Neural progenitor cell (in vitro differentiated cells): ENCODE measurements at regions not wholly inside any gene's neighbourhood (a gene's known extent, or its start where the extent isn't known, plus 50 kb on each side); places are given as distances from the start of the nearest gene placed in this dataset.

Experiments used
- DNase-seq: peaks from one replicate; pipeline ENCODE4 v3.0.0-alpha.2; 2016; ENCODE audit warnings: low spot score
- H2AFZ ChIP-seq: fragments of 200-600 bp; sonication (generic); replicated peaks from 2 replicates; pipeline ENCODE4 v1.6.1; 2016; ENCODE audit warnings: antibody characterized with exemption
- H3F3A ChIP-seq: fragments of 200-600 bp; sonication (generic); 2 replicates; pipeline ENCODE4 v1.6.1; 2016; ENCODE audit warnings: antibody characterized with exemption, low read depth
- H3K27ac ChIP-seq: fragments of 200-600 bp; sonication (generic); 2 replicates; pipeline ENCODE4 v1.5.1; 2016; ENCODE audit warnings: mild to moderate bottlenecking
- H3K27me3 ChIP-seq: fragments of 200-600 bp; sonication (generic); 2 replicates; pipeline ENCODE4 v1.6.1; 2016; ENCODE audit warnings: mild to moderate bottlenecking, moderate library complexity
- H3K36me3 ChIP-seq: fragments of 200-600 bp; sonication (generic); 2 replicates; pipeline ENCODE4 v1.5.1; 2016
- H3K4me1 ChIP-seq: fragments of 200-600 bp; sonication (generic); 2 replicates; pipeline ENCODE4 v1.6.1; 2016; ENCODE audit warnings: mixed run types
- H3K4me2 ChIP-seq: fragments of 200-600 bp; sonication (generic); 2 replicates; pipeline ENCODE4 v1.6.1; 2016
- H3K4me3 ChIP-seq: fragments of 200-600 bp; sonication (generic); 2 replicates; pipeline ENCODE4 v1.5.1; 2016
- H3K79me2 ChIP-seq: fragments of 200-600 bp; sonication (generic); 2 replicates; pipeline ENCODE4 v1.6.1; 2016; ENCODE audit warnings: low read depth
- H3K9ac ChIP-seq: fragments of 200-600 bp; sonication (generic); 2 replicates; pipeline ENCODE4 v1.6.1; 2016
- H3K9me3 ChIP-seq: fragments of 200-600 bp; sonication (generic); 2 replicates; pipeline ENCODE4 v1.5.1; 2016; ENCODE audit warnings: low read depth
- H4K20me1 ChIP-seq: fragments of 200-600 bp; sonication (generic); 2 replicates; pipeline ENCODE4 v1.6.1; 2016; ENCODE audit warnings: low read depth
- H3K27ac Mint-ChIP-seq: 3 replicates; pipeline ENCODE4 v1.8.0; 2021; ENCODE audit warnings: mixed read lengths
- H3K27me3 Mint-ChIP-seq: 2 replicates; pipeline ENCODE4 v1.8.0; 2022; ENCODE audit warnings: low read depth, mild to moderate bottlenecking, inconsistent platforms, moderate library complexity, mixed read lengths; ENCODE audit not compliant: insufficient read depth
- H3K36me3 Mint-ChIP-seq: 3 replicates; pipeline ENCODE4 v1.8.0; 2021; ENCODE audit warnings: mixed read lengths
- H3K4me1 Mint-ChIP-seq: 3 replicates; pipeline ENCODE4 v1.8.0; 2021; ENCODE audit warnings: mixed read lengths
- H3K4me3 Mint-ChIP-seq: 3 replicates; pipeline ENCODE4 v1.8.0; 2021; ENCODE audit warnings: mild to moderate bottlenecking, moderate library complexity, mixed read lengths
- H3K9me3 Mint-ChIP-seq: 3 replicates; pipeline ENCODE4 v1.8.0; 2020; ENCODE audit warnings: mixed read lengths
- CTCF ChIP-seq: fragments of 200-600 bp; sonication (generic); IDR thresholded peaks from 2 replicates; pipeline ENCODE4 v1.5.1; 2017; ENCODE audit warnings: antibody characterized with exemption, mild to moderate bottlenecking
- EZH2 ChIP-seq: fragments of 200-600 bp; sonication (generic); IDR thresholded peaks from 2 replicates; pipeline ENCODE4 v1.6.1; 2017; ENCODE audit warnings: antibody characterized with exemption, mild to moderate bottlenecking, moderate library complexity
- EZH2phosphoT487 ChIP-seq: fragments of 200-600 bp; sonication (generic); IDR thresholded peaks from 2 replicates; pipeline ENCODE4 v1.6.1; 2017; ENCODE audit warnings: antibody characterized with exemption

DNA sequence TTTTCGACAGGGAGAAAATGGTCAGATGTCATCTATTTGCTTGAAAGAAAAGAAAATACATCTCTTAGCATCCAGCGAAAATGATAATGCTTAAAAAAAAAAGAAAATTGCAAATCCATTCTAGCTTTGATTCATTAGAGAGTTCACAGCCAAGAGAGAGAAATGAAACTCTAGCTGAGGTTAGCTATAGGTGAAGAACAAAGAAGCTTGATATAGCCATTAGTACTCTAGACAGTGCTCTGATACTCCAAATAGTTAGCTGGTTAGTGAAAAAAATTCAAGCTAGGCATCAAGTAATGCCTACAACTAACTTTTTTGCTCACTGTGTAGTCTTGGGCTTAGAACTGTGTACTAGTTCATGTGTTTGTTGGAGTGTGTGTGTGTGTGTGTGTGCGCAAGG, 721.6 kb upstream of the SOX9 start:
- Histone ChIP-seq H3F3A (no peaks in the 10 kb centered on the region), H3K27ac (no peak overlapping the region), H3K4me1 (peaks cover 6% of the 10 kb centered on the region), H2AFZ (no peak overlapping the region), H3K4me2 (no peak overlapping the region), H3K4me3 (no peak overlapping the region), H3K36me3 (no peaks in the 10 kb centered on the region), H4K20me1 (no peaks in the 10 kb centered on the region), H3K9ac (no peak overlapping the region), H3K9me3 (no peaks in the 10 kb centered on the region), H3K79me2 (no peaks in the 10 kb centered on the region), H3K27me3 (no peaks in the 10 kb centered on the region)
- DNase-seq, result no peak
- TF ChIP-seq CTCF (no peak), EZH2phosphoT487 (no peak), EZH2 (no peak)
- Mint-ChIP-seq H3K4me3 (no peak overlapping the region), H3K27me3 (peaks cover 5% of the 10 kb centered on the region), H3K36me3 (no peaks in the 10 kb centered on the region), H3K27ac (no peak overlapping the region), H3K9me3 (peaks cover 2% of the 10 kb centered on the region), H3K4me1 (peaks cover 15% of the 10 kb centered on the region)

DNA sequence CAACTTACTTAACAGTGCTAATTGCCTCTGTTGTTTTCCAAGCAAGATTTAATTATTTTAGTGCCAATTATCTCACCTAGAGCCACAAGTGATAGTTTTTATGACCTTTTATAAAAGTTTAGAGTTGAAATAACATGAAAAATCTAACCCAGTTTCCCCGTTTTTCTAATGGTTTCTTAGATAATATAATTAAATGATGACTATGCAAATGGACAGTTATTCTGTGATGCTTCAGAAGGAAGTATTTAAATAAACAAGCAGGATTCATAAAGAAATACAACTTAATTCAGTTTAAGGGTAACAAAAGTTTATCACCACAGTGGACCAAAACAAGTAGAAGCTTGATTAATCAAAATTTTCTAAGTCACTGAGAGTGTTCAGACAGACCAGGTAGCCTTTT, 721.2 kb upstream of the SOX9 start:
- H3K27me3 ChIP-seq, result no peaks in the 10 kb centered on the region
- H3K27ac ChIP-seq, result no peak overlapping the region
- no peak overlapping the region for H3K4me3 ChIP-seq
- H3K27me3 Mint-ChIP-seq, result peaks cover 5% of the 10 kb centered on the region
- H4K20me1 ChIP-seq, result no peaks in the 10 kb centered on the region
- peaks cover 6% of the 10 kb centered on the region for H3K4me1 ChIP-seq
- no peak for DNase-seq
- H3K4me1 Mint-ChIP-seq, result peaks cover 15% of the 10 kb centered on the region
- H3K79me2 ChIP-seq, result no peaks in the 10 kb centered on the region
- peaks cover 2% of the 10 kb centered on the region for H3K9me3 Mint-ChIP-seq
- H2AFZ ChIP-seq, result no peak overlapping the region
- H3K4me3 Mint-ChIP-seq, result no peak overlapping the region
- H3F3A ChIP-seq, result no peaks in the 10 kb centered on the region
- H3K36me3 Mint-ChIP-seq, result no peaks in the 10 kb centered on the region
- no peak overlapping the region for H3K27ac Mint-ChIP-seq
- H3K9me3 ChIP-seq, result no peaks in the 10 kb centered on the region
- H3K9ac ChIP-seq, result no peak overlapping the region
- H3K36me3 ChIP-seq, result no peaks in the 10 kb centered on the region
- no peak for TF ChIP-seq CTCF
- no peak for TF ChIP-seq EZH2phosphoT487
- no peak for TF ChIP-seq EZH2
- H3K4me2 ChIP-seq, result no peak overlapping the region

GRCh38 chr17:71402007-71402406, 718.8 kb upstream of the SOX9 start:
- Mint-ChIP-seq H3K27me3 (peaks cover 3% of the 10 kb centered on the region), H3K9me3 (no peaks in the 10 kb centered on the region), H3K36me3 (no peaks in the 10 kb centered on the region), H3K27ac (no peak overlapping the region), H3K4me1 (peaks cover 15% of the 10 kb centered on the region), H3K4me3 (no peak overlapping the region)
- H3K36me3 ChIP-seq, result no peaks in the 10 kb centered on the region
- no peak overlapping the region for H3K9ac ChIP-seq
- H3K9me3 ChIP-seq, result no peaks in the 10 kb centered on the region
- TF ChIP-seq EZH2 (no peak), CTCF (no peak), EZH2phosphoT487 (no peak)
- no peaks in the 10 kb centered on the region for H3K79me2 ChIP-seq
- no peaks in the 10 kb centered on the region for H4K20me1 ChIP-seq
- no peak overlapping the region for H3K27ac ChIP-seq
- no peak overlapping the region for H3K4me2 ChIP-seq
- H3K4me1 ChIP-seq, result peaks cover 6% of the 10 kb centered on the region
- no peaks in the 10 kb centered on the region for H3K27me3 ChIP-seq
- no peak for DNase-seq
- no peaks in the 10 kb centered on the region for H3F3A ChIP-seq
- H2AFZ ChIP-seq, result no peak overlapping the region
- H3K4me3 ChIP-seq, result no peak overlapping the region
